ENCODE measurements at regions not wholly inside any gene's neighbourhood (a gene's known extent, or its start where the extent isn't known, plus 50 kb on each side); places are given as distances from the start of the nearest gene placed in this dataset.

DNA sequence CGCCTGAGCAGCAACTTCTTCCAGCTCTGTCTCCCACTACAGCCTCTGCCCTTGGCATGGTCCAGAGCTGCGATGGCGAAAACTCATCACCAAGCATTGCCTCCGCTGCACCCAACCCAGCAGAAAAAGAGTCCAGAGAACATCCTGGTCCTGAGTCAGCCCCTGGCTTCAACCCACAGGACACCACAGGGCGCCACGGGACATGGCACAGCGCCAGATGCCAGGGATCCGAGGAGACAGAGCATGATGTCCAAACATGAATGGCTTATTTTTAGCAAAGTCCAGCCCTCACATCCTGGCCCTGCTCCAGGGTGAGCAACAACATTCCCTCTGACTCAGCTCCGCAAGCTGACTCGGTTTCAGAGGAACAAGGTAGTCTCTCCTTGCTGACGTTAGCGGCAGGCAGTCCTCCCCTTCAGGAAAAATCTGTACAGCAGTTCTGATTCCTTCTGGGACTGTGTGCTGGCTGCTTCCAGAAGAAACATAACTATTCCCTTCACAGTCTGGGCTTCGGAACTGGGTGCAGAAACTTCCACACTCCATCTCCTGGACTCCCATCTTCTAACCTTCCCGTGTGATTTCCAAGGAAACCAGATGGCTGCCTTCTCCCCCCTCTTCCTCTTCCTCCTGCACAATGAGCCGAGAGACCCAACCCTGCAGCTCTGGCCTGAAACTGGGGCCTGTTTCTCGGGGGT lies 131.3 kb downstream of the TOMM20 start:
- Histone ChIP-seq H4K20me1 (ENCODE audit: control insufficient read depth, insufficient read depth, low read length, poor library complexity, severe bottlenecking) (no peaks in the 10 kb centered on the region), H3K4me1 (ENCODE audit: control insufficient read depth in 2 of 2, insufficient read depth in 2 of 2, low read length in 2 of 2) (no peaks in the 10 kb centered on the region), H3K9me3 (ENCODE audit: control extremely low read depth in 1 of 3, control insufficient read depth in 2 of 3, insufficient read depth in 1 of 3, low read length in 2 of 3) (no peaks in the 10 kb centered on the region), H3K79me2 (ENCODE audit: control insufficient read depth, insufficient read depth, low read length) (no peaks in the 10 kb centered on the region), H3K27ac (ENCODE audit: low read length in 2 of 2) (no peak overlapping the region), H3K36me3 (replicated peaks in 1 of 2; ENCODE audit: control extremely low read depth in 1 of 2, control insufficient read depth in 1 of 2, extremely low read depth in 1 of 2, insufficient read depth in 2 of 2, low read length in 1 of 2) (no peaks in the 10 kb centered on the region), H3K9ac (ENCODE audit: low read length) (no peak overlapping the region), H3K4me3 (ENCODE audit: control extremely low read depth in 1 of 5, extremely low read depth in 1 of 5, insufficient read depth in 1 of 5, low read depth in 2 of 5, low read length in 4 of 5) (no peak overlapping the region), H3K27me3 (replicated peaks in 1 of 4; ENCODE audit: control extremely low read depth in 1 of 4, control insufficient read depth in 3 of 4, insufficient read depth in 4 of 4, low read length in 3 of 4) (no peaks in the 10 kb centered on the region), H3K4me2 (replicated peaks; ENCODE audit: low read depth, low read length, poor library complexity, severe bottlenecking) (no peak overlapping the region), H2AFZ (ENCODE audit: insufficient read depth, low read depth, low read length, poor library complexity, severe bottlenecking) (no peak overlapping the region)
- intact Hi-C loops (cut with micrococcal nuclease) = no loop called here
- no peak overlapping the region for H3K4me3 Mint-ChIP-seq
- ChIA-PET POLR2A (no interaction called here), CTCF (interaction anchor here (0.6 to 1.3 kb wide), 3 partner anchors 87 to 415 kb away, joined by 3 to 4 read pairs (median 3); no protein-coding TSS in a partner anchor)
- no peak for TF ChIP-seq EZH2 (IDR thresholded peaks at IDR 0.05; ENCODE audit: borderline replicate concordance, insufficient read depth, low read depth, low read length, poor library complexity, severe bottlenecking)
- TF ChIP-seq, protein P1, sequence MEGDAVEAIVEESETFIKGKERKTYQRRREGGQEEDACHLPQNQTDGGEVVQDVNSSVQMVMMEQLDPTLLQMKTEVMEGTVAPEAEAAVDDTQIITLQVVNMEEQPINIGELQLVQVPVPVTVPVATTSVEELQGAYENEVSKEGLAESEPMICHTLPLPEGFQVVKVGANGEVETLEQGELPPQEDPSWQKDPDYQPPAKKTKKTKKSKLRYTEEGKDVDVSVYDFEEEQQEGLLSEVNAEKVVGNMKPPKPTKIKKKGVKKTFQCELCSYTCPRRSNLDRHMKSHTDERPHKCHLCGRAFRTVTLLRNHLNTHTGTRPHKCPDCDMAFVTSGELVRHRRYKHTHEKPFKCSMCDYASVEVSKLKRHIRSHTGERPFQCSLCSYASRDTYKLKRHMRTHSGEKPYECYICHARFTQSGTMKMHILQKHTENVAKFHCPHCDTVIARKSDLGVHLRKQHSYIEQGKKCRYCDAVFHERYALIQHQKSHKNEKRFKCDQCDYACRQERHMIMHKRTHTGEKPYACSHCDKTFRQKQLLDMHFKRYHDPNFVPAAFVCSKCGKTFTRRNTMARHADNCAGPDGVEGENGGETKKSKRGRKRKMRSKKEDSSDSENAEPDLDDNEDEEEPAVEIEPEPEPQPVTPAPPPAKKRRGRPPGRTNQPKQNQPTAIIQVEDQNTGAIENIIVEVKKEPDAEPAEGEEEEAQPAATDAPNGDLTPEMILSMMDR (IDR thresholded peaks at IDR 0.05) = no peak
- ATAC-seq (ENCODE audit: low read depth) = no peak
- no peak overlapping the region for H3K27ac Mint-ChIP-seq
- no peaks in the 10 kb centered on the region for H3K9me3 Mint-ChIP-seq (ENCODE audit: insufficient read depth)
- DNase-seq = no peak
- H3K4me1 Mint-ChIP-seq = peaks cover 5% of the 10 kb centered on the region
- 93% methylated on average over 16 of the region's 16 CpGs for WGBS (ENCODE audit: insufficient coverage)
- H3K27me3 Mint-ChIP-seq = no peaks in the 10 kb centered on the region

DNA sequence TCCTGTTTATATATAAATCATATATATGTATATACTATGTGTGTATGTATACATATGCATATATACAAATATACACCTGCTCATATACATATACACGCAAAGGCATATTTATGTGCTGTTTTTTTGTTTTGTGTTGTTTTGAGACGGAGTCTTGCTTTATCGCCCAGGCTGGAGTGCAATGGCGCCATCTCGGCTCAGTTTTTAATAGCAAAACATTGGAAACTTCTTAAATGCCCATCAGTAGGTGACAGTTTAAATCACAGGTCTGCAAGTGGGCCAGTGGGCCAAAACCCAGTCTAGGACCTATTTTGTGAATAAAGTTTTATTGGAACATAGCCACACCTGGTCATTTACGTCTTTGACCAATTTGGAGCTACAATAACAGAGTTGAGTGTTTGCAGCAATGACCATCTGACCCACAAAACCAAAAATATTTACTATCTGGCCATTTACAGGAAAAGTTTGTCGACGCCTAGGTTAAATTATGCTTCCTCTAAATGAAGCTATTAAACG lies 132.3 kb downstream of the TOMM20 start:
- no peak for ATAC-seq (ENCODE audit: low read depth)
- H3K27ac ChIP-seq (ENCODE audit: low read length in 2 of 2) = no peak overlapping the region
- POLR2A ChIA-PET = no interaction called here

More for the DNA sequence above, 132.3 kb downstream of the TOMM20 start:
- peaks cover 0 to under 1% of the 10 kb centered on the region in 2 donors for H3K4me1 ChIP-seq (ENCODE audit: control insufficient read depth in 2 of 2, insufficient read depth in 2 of 2, low read length in 2 of 2)
- no peak overlapping the region for H3K9ac ChIP-seq (ENCODE audit: low read length)
- no peak overlapping the region for H3K4me3 ChIP-seq (ENCODE audit: control extremely low read depth in 1 of 5, extremely low read depth in 1 of 5, insufficient read depth in 1 of 5, low read depth in 2 of 5, low read length in 4 of 5)
- intact Hi-C loops (cut with micrococcal nuclease) = no loop called here
- H3K27me3 Mint-ChIP-seq = no peaks in the 10 kb centered on the region
- no peak overlapping the region for H3K4me3 Mint-ChIP-seq
- H3K27ac Mint-ChIP-seq = no peak overlapping the region
- DNase-seq = no peak
- 100% methylated on average over 5 of the region's 9 CpGs for WGBS (ENCODE audit: insufficient coverage)
- TF ChIP-seq EZH2 (IDR thresholded peaks at IDR 0.05; ENCODE audit: borderline replicate concordance, insufficient read depth, low read depth, low read length, poor library complexity, severe bottlenecking) = no peak
- TF ChIP-seq, protein P1 (IDR thresholded peaks at IDR 0.05) = no peak
- peaks cover 3% of the 10 kb centered on the region for H3K4me1 Mint-ChIP-seq
- H4K20me1 ChIP-seq (ENCODE audit: control insufficient read depth, insufficient read depth, low read length, poor library complexity, severe bottlenecking) = no peaks in the 10 kb centered on the region
- H3K9me3 Mint-ChIP-seq (ENCODE audit: insufficient read depth) = no peaks in the 10 kb centered on the region
- H3K4me2 ChIP-seq (replicated peaks; ENCODE audit: low read depth, low read length, poor library complexity, severe bottlenecking) = no peak overlapping the region
- CTCF ChIA-PET = interaction anchor here (0.8 to 1.3 kb wide), 2 partner anchors 88 to 398 kb away, joined by 3 to 4 read pairs; no protein-coding TSS in a partner anchor
- H3K27me3 ChIP-seq (replicated peaks in 1 of 4; ENCODE audit: control extremely low read depth in 1 of 4, control insufficient read depth in 3 of 4, insufficient read depth in 4 of 4, low read length in 3 of 4) = no peaks in the 10 kb centered on the region
- no peaks in the 10 kb centered on the region for H3K36me3 ChIP-seq (replicated peaks in 1 of 2; ENCODE audit: control extremely low read depth in 1 of 2, control insufficient read depth in 1 of 2, extremely low read depth in 1 of 2, insufficient read depth in 2 of 2, low read length in 1 of 2)
- no peaks in the 10 kb centered on the region for H3K9me3 ChIP-seq (ENCODE audit: control extremely low read depth in 1 of 3, control insufficient read depth in 2 of 3, insufficient read depth in 1 of 3, low read length in 2 of 3)
- no peak overlapping the region for H2AFZ ChIP-seq (ENCODE audit: insufficient read depth, low read depth, low read length, poor library complexity, severe bottlenecking)
- no peaks in the 10 kb centered on the region for H3K79me2 ChIP-seq (ENCODE audit: control insufficient read depth, insufficient read depth, low read length)
